H1 (cell line): ENCODE measurements at regions not wholly inside any gene's neighbourhood (a gene's known extent, or its start where the extent isn't known, plus 50 kb on each side); places are given as distances from the start of the nearest gene placed in this dataset.
A peak's percentile ranks its signal among the peaks of the same experiment; 100 is the strongest.

ENCODE experiments used
- CTCF ChIA-PET: fragments of 300-600 bp; sonication (Branson Sonifier 250); formaldehyde crosslinking; loops from one replicate; lab custom pipeline; 2021; ENCODE audit not compliant: partially characterized antibody; lab: Charles Lee
- POLR2A ChIA-PET: fragments of 300-600 bp; sonication (Branson Sonifier 250); formaldehyde crosslinking; loops from one replicate; lab custom pipeline; 2021; ENCODE audit warnings: inconsistent platforms; ENCODE audit not compliant: partially characterized antibody; lab: Charles Lee
- DNase-seq, 2 experiments: peaks; one replicate each; pipeline versions ENCODE4 v3.0.0 to v3.0.0-alpha.2; 2010 to 2022; ENCODE audit warnings: low spot score in 2 of 2, low read depth in 1 of 2, mixed read lengths in 1 of 2
- FAIRE-seq: peaks from 2 replicates; lab custom pipeline; 2011; peaks lifted over from hg19 to GRCh38; lab: Jason Lieb, UNC
- H2AFZ ChIP-seq: 2 replicates; pipeline ENCODE4 v1.8.1; 2012; ENCODE audit warnings: low read length, inconsistent platforms
- H2AK5ac ChIP-seq: 2 replicates; pipeline ENCODE4 v1.6.1; 2013; ENCODE audit warnings: low read depth, low read length
- H2BK120ac ChIP-seq: replicated peaks from 2 replicates; pipeline ENCODE3; 2013; ENCODE audit warnings: low read depth, low read length, inconsistent platforms
- H2BK12ac ChIP-seq: 2 replicates; pipeline ENCODE4 v1.6.1; 2013; ENCODE audit warnings: low read depth, low read length
- H2BK15ac ChIP-seq: 2 replicates; pipeline ENCODE4 v1.6.1; 2013; ENCODE audit warnings: low read length
- H2BK20ac ChIP-seq: 2 replicates; pipeline ENCODE4 v1.6.1; 2013; ENCODE audit warnings: low read length
- H2BK5ac ChIP-seq: 2 replicates; pipeline ENCODE4 v1.6.1; 2013; ENCODE audit warnings: low read depth, low read length
- H3K14ac ChIP-seq: 2 replicates; pipeline ENCODE4 v1.6.1; 2013; ENCODE audit warnings: inconsistent platforms; ENCODE audit not compliant: insufficient read length
- H3K18ac ChIP-seq: 2 replicates; pipeline ENCODE4 v1.6.1; 2013; ENCODE audit warnings: low read length; ENCODE audit errors: extremely low read depth
- H3K23ac ChIP-seq: 2 replicates; pipeline ENCODE4 v1.6.1; 2013; ENCODE audit warnings: inconsistent platforms; ENCODE audit not compliant: insufficient read length
- H3K23me2 ChIP-seq: 2 replicates; pipeline ENCODE4 v1.6.1; 2013; ENCODE audit warnings: low read depth, low read length
- H3K27ac ChIP-seq: 2 replicates; pipeline ENCODE4 v1.6.1; 2011; ENCODE audit warnings: low read depth, low read length, inconsistent platforms
- H3K27me3 ChIP-seq, 4 experiments: replicated peaks in 1 of 4; 1 replicate in 1 of 4; 2 replicates in 3 of 4; pipeline versions ENCODE4 v1.6.1 to v1.8.1; 2011 to 2013; ENCODE audit warnings: low read length in 3 of 4, mild to moderate bottlenecking in 3 of 4, inconsistent platforms in 2 of 4, mixed read lengths in 2 of 4, moderate library complexity in 1 of 4; ENCODE audit not compliant: control insufficient read depth in 3 of 4, insufficient read depth in 3 of 4; ENCODE audit errors: extremely low read depth in 1 of 4
- H3K36me3 ChIP-seq, 4 experiments: 2 replicates each; pipeline versions ENCODE4 v1.6.1 to v1.8.1; 2011 to 2013; ENCODE audit warnings: mild to moderate bottlenecking in 4 of 4, low read length in 3 of 4, moderate library complexity in 2 of 4, control low read depth in 1 of 4, inconsistent platforms in 1 of 4; ENCODE audit not compliant: insufficient read depth in 4 of 4, control insufficient read depth in 2 of 4
- H3K4ac ChIP-seq: replicated peaks from 2 replicates; pipeline ENCODE3; 2013; ENCODE audit warnings: low read length, low read depth, mixed read lengths, inconsistent platforms; ENCODE audit not compliant: insufficient read length
- H3K4me1 ChIP-seq, 4 experiments: replicated peaks in 1 of 4; 1 replicate in 1 of 4; 2 replicates in 3 of 4; pipeline versions ENCODE4 v1.6.1 to v1.8.1; 2011 to 2013; ENCODE audit warnings: low read length in 3 of 4, inconsistent platforms in 2 of 4, mixed read lengths in 1 of 4; ENCODE audit not compliant: insufficient read depth in 4 of 4, control insufficient read depth in 3 of 4
- H3K4me2 ChIP-seq, 2 experiments: 2 replicates each; pipeline versions ENCODE4 v1.6.1 to v1.8.1; 2011 to 2013; ENCODE audit warnings: low read depth in 2 of 2, low read length in 2 of 2, control low read depth in 1 of 2, inconsistent platforms in 1 of 2, mild to moderate bottlenecking in 1 of 2; ENCODE audit not compliant: insufficient read depth in 1 of 2
- H3K4me3 ChIP-seq, 4 experiments: fragments of 200-600, 300-600 bp in 1 of 4; sonication (generic), shearing (Covaris generic), sonication (Bioruptor Twin) in 1 of 4; 2 replicates each; pipeline versions ENCODE4 v1.5.1 to v1.8.1; 2011 to 2016; ENCODE audit warnings: low read length in 4 of 4, low read depth in 3 of 4, control low read depth in 2 of 4, inconsistent platforms in 2 of 4, mild to moderate bottlenecking in 2 of 4, mixed read lengths in 1 of 4, moderate library complexity in 1 of 4; ENCODE audit not compliant: insufficient read depth in 2 of 4; ENCODE audit errors: extremely low read depth in 1 of 4
- H3K56ac ChIP-seq: replicated peaks from 2 replicates; pipeline ENCODE3; 2013; ENCODE audit warnings: low read depth, mild to moderate bottlenecking, mixed read lengths, low read length, inconsistent platforms; ENCODE audit not compliant: insufficient read length
- H3K79me1 ChIP-seq: 2 replicates; pipeline ENCODE4 v1.6.1; 2013; ENCODE audit warnings: low read depth, low read length, control low read depth
- H3K79me2 ChIP-seq, 2 experiments: 2 replicates each; pipeline versions ENCODE4 v1.6.1 to v1.8.1; 2012 to 2013; ENCODE audit warnings: low read length in 2 of 2, mild to moderate bottlenecking in 2 of 2, inconsistent platforms in 1 of 2; ENCODE audit not compliant: insufficient read depth in 2 of 2, control insufficient read depth in 1 of 2
- H3K9ac ChIP-seq, 4 experiments: replicated peaks in 1 of 4; 1 replicate in 1 of 4; 2 replicates in 3 of 4; pipeline versions ENCODE4 v1.6.1 to v1.8.1; 2011 to 2013; ENCODE audit warnings: low read depth in 3 of 4, low read length in 3 of 4, control low read depth in 2 of 4, mild to moderate bottlenecking in 2 of 4, moderate library complexity in 2 of 4, inconsistent platforms in 1 of 4; ENCODE audit errors: extremely low read depth in 1 of 4
- H3K9me3 ChIP-seq, 2 experiments: 2 replicates each; pipeline versions ENCODE4 v1.6.1 to v1.8.1; 2012 to 2013; ENCODE audit warnings: mild to moderate bottlenecking in 2 of 2, moderate library complexity in 2 of 2, control low read depth in 1 of 2, inconsistent platforms in 1 of 2, low read depth in 1 of 2, low read length in 1 of 2, mixed read lengths in 1 of 2; ENCODE audit not compliant: insufficient read depth in 2 of 2
- H4K20me1 ChIP-seq, 2 experiments: replicated peaks in 1 of 2; 2 replicates each; pipeline versions ENCODE3 to v1.8.1; 2011 to 2013; ENCODE audit warnings: inconsistent platforms in 2 of 2, low read length in 2 of 2, mild to moderate bottlenecking in 1 of 2; ENCODE audit not compliant: insufficient read depth in 2 of 2, control insufficient read depth in 1 of 2
- H4K5ac ChIP-seq: 2 replicates; pipeline ENCODE4 v1.6.1; 2013; ENCODE audit warnings: low read length, low read depth, mixed read lengths, inconsistent platforms; ENCODE audit not compliant: insufficient read length
- H4K8ac ChIP-seq: 2 replicates; pipeline ENCODE4 v1.8.0; 2013; ENCODE audit warnings: mild to moderate bottlenecking, moderate library complexity, low read length, inconsistent platforms; ENCODE audit not compliant: insufficient read depth; ENCODE audit errors: extremely low read depth
- H4K91ac ChIP-seq: replicated peaks from 2 replicates; pipeline ENCODE3; 2013; ENCODE audit warnings: low read length, mixed read lengths, inconsistent platforms; ENCODE audit not compliant: insufficient read length
- BCL11A ChIP-seq, 2 experiments: IDR thresholded peaks; one replicate each; pipeline ENCODE4 v1.6.1; 2011; ENCODE audit warnings: low read depth in 2 of 2, low read length in 2 of 2, mild to moderate bottlenecking in 2 of 2
- CEBPB ChIP-seq: IDR thresholded peaks from 2 replicates; pipeline ENCODE4 v1.6.1; 2012; ENCODE audit warnings: low read depth, low read length
- E2F6 ChIP-seq: IDR thresholded peaks from 2 replicates; pipeline ENCODE4 v1.6.1; 2012; ENCODE audit warnings: inconsistent platforms
- MAFK ChIP-seq: IDR thresholded peaks from 2 replicates; pipeline ENCODE4 v1.6.1; 2012; ENCODE audit warnings: low read depth, mild to moderate bottlenecking, improper control_type of control experiment, low read length
- MAX ChIP-seq: IDR thresholded peaks from 2 replicates; pipeline ENCODE4 v1.6.1; 2012; ENCODE audit warnings: inconsistent platforms
- PHF8 ChIP-seq: fragments of 200-600 bp; sonication (generic); conservative IDR thresholded peaks from 2 replicates; pipeline ENCODE4 v1.7.1; 2012; ENCODE audit warnings: low read depth, mild to moderate bottlenecking, inconsistent platforms, low read length, moderate library complexity
- POLR2AphosphoS5 ChIP-seq: IDR thresholded peaks from 2 replicates; pipeline ENCODE4 v1.6.1; 2011; ENCODE audit warnings: low read depth, low read length
- RNF2 ChIP-seq: fragments of 200-900, 300-1000 bp; sonication (generic); IDR thresholded peaks from 2 replicates; pipeline ENCODE4 v1.7.1; 2016; ENCODE audit warnings: borderline replicate concordance, low read depth, mild to moderate bottlenecking, antibody characterized with exemption, low read length; ENCODE audit not compliant: poor library complexity, severe bottlenecking; ENCODE audit errors: missing control alignments
- SIX5 ChIP-seq: IDR thresholded peaks from 2 replicates; pipeline ENCODE4 v1.6.1; 2011; ENCODE audit warnings: mild to moderate bottlenecking, low read depth, low read length
- SP4 ChIP-seq: IDR thresholded peaks from 2 replicates; pipeline ENCODE4 v1.6.1; 2012; ENCODE audit warnings: low read length, inconsistent platforms
- TBP ChIP-seq: IDR thresholded peaks from 2 replicates; pipeline ENCODE4 v1.6.1; 2011; ENCODE audit warnings: low read depth, low read length, improper control_type of control experiment
- WGBS, 2 experiments: shearing (Covaris generic) in 1 of 2; methylation state at CpG; one replicate each; pipeline versions ENCODE4 v1.1.6 to v1.1.7; 2013 to 2015; ENCODE audit warnings: low lambda C conversion rate in 2 of 2, mixed read lengths in 2 of 2, inconsistent platforms in 1 of 2, low coverage in 1 of 2, missing lambda C conversion rate in 1 of 2; ENCODE audit not compliant: insufficient replicate concordance in 2 of 2, insufficient coverage in 1 of 2, insufficient read length in 1 of 2; ENCODE audit errors: extremely low coverage in 1 of 2, missing lambda C conversion rate in 1 of 2; 5-methylcytosine and 5-hydroxymethylcytosine counted together

DNA sequence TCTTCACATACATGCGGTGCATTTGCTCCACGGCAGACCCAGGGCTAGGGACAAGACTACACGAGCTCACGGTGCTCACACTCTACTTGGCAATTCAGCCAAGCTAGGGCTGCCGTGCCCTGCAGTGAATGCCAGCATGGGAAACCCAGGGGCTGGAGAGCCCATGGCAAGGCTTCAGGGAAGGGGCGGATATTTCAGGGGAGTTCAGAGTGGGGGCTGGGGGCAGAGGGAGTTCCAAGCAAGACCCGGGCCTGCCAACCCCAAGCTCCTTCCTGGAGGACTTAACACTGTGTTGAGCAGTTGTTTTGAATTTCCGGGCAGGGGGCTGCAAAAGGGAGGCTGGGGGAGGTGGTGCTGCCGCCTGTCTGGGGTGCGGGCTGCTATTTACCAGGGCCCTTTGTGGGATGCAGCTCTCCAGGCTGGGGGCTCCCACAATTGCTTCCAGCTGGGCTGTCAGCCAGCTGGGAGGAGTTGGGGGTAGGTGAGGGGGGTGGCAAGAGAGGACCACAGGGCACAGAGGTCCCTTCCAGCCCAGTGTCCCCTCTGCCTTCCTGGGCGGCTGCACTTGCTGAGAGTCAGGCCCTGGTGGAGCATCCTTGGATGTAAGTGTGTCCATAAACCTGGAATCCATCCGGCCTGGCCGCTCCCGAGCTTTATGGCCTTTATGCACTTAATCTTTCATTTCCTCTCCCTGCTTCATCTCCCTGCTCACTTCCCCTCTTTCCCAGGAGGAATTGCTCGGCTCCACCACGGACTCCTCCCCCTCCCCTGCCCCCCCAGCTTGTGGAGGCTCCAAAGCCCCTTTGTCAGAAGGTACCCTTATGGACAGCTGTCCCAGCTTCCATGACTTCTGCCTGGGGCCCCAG is 55.8 kb upstream of the SSBP3 start:
- Histone ChIP-seq H3K9me3 (no peaks in the 10 kb centered on the region), H2AFZ (no peak overlapping the region), H3K36me3 (no peaks in the 10 kb centered on the region), H4K91ac (peak overlapping the region; percentile 8), H3K18ac (peak overlapping the region; percentile 55), H2BK12ac (peak overlapping the region; percentile 86; the same call in 1 of the 2 replicates), H2BK15ac (0 out of 2 replicates have a peak overlapping the region, but pooled peaks have one; percentile 29), H2BK20ac (peak overlapping the region; percentile 15; the same call in 1 of the 2 replicates), H3K56ac (no peak overlapping the region), H3K4ac (no peak overlapping the region), H3K23ac (no peak overlapping the region), H4K20me1 (no peaks in the 10 kb centered on the region), H3K4me1 (peaks cover 9 to 40% (median 22%) of the 10 kb centered on the region in 4 experiments), H4K5ac (no peak overlapping the region), H2BK5ac (peak overlapping the region; percentile 71), H2AK5ac (no peak overlapping the region), H4K8ac (no peak overlapping the region; the same call in 1 of the 2 replicates), H3K4me2 (no peak overlapping the region), H3K14ac (no peak overlapping the region), H3K79me2 (no peaks in the 10 kb centered on the region), H3K9ac (no peak overlapping the region), H3K4me3 (no peak overlapping the region), H3K79me1 (no peaks in the 10 kb centered on the region), H3K27ac (no peak overlapping the region), H3K23me2 (peaks cover 2% of the 10 kb centered on the region; the same call in 1 of the 2 replicates), H3K27me3 (no peaks in the 10 kb centered on the region), H2BK120ac (no peak overlapping the region)
- FAIRE-seq (no peak), DNase-seq (no peak)
- 81% methylated on average over 13 of the region's 16 CpGs; no CpG with 5 or more reads in 1 of the 2 experiments for WGBS, 2 experiments
- ChIA-PET POLR2A (interaction anchor here (0.8 to 4.1 kb wide), 10 partner anchors 9 to 55 kb away, joined by 3 to 14 read pairs (median 4); no protein-coding TSS in a partner anchor), CTCF (interaction anchor here (0.7 to 1.7 kb wide), 6 partner anchors 10 to 97 kb away, joined by 3 to 5 read pairs (median 4); no protein-coding TSS in a partner anchor)
- TF ChIP-seq TBP (no peak), SP4 (no peak), BCL11A (IDR thresholded peaks at IDR 0.05; ENCODE audit: low read depth in 2 of 2, low read length in 2 of 2) (no peak), E2F6 (no peak), SIX5 (no peak), PHF8 (no peak), MAX (no peak), CEBPB (no peak), POLR2AphosphoS5 (no peak), MAFK (no peak), RNF2 (no peak)
